GM12874 (cell line): ENCODE measurements at regions not wholly inside any gene's neighbourhood (a gene's known extent, or its start where the extent isn't known, plus 50 kb on each side); places are given as distances from the start of the nearest gene placed in this dataset.

Experiments used
- CTCF ChIP-seq: IDR thresholded peaks from 2 replicates; pipeline ENCODE4 v1.5.1; 2011; ENCODE audit warnings: low read depth, mild to moderate bottlenecking, control low read depth, low read length, moderate library complexity; ENCODE audit not compliant: insufficient read depth

DNA sequence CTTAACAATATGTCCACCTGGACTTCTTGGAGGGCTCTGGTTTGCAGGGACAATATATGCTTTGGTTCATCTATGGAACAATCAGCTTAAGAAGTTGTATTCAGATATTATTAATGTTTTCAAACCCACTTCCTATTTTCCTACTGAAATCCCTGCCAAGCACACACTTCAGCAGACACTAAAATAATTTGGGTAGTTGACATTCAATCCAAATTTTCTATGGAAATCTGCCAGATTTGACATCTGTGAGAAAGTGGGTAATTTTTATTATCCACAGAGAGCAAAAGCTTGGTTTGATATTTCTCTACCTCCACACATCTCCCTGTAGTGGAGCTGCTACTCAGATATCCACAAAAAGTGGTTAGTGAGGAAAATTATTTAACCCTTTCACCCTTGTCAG is 378.8 kb upstream of the SOX5 start:
- no peak for TF ChIP-seq CTCF

GRCh38 chr12:24325331-24325730 is 375.9 kb upstream of the SOX5 start:
- no peak for TF ChIP-seq CTCF

- TF ChIP-seq CTCF: no peak
Measured at GRCh38 chr12:24307716-24308335, 358.4 kb upstream of the SOX5 start.

DNA sequence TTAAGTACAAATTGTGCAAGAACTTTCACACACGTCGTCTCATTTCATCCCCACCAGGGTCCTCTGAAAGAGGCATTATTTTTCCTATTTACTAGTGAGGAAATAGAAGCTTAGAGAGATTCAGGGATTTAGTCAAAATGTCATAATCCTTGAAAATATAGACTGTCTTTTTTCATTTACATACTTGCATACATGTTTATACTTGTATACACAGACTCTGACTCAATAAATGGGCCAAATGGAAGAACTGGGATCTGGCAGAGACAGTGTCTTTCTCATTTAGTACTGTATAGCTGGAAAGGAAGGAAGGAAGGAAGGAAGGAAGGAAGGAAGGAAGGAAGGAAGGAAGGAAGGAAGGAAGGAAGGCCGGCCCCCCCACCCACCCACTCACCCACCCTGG is 357.7 kb upstream of the SOX5 start:
- TF ChIP-seq CTCF: no peak

GRCh38 chr12:24306001-24306400 is 356.5 kb upstream of the SOX5 start:
- no peak for TF ChIP-seq CTCF

GRCh38 chr12:24304285-24304684 is 354.8 kb upstream of the SOX5 start:
- no peak for TF ChIP-seq CTCF

GRCh38 chr12:24302708-24303107 is 353.2 kb upstream of the SOX5 start:
- no peak for TF ChIP-seq CTCF
